ENCODE measurements at regions not wholly inside any gene's neighbourhood (a gene's known extent, or its start where the extent isn't known, plus 50 kb on each side); places are given as distances from the start of the nearest gene placed in this dataset.

DNA sequence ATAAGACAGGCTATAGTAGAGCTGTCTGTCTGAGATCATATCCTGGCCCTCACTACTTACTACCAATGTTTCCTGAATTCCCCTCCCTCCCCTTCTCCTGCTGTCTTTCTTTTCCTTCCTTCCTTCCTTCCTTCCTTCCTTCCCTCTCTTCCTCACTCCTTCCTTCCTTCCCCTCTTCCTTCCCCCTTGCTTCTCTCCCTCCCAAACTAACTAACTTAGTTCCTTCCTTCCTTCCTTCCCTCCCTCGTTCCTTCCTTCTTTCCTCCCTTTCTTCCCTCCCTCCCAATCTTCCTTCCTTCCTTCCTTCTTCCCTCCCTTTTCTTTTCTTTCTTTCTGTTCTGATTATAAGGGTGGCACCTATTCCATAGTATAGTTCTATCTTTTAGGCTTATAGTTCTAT is 150.0 kb upstream of the GDNF start:
- Histone ChIP-seq H3K27ac (ENCODE audit: low read depth, low read length, poor library complexity, severe bottlenecking) (no peak overlapping the region), H3K4me2 (ENCODE audit: low read length) (no peak overlapping the region), H3K4me3 (ENCODE audit: low read depth, low read length, poor library complexity, severe bottlenecking) (no peak overlapping the region), H3K79me2 (ENCODE audit: insufficient read depth, low read length) (no peaks in the 10 kb centered on the region), H3K9me2 (ENCODE audit: low read depth, low read length) (no peaks in the 10 kb centered on the region), H3K4me1 (ENCODE audit: insufficient read depth, low read length, severe bottlenecking) (no peaks in the 10 kb centered on the region), H2AFZ (ENCODE audit: low read length) (no peak overlapping the region), H4K20me1 (ENCODE audit: insufficient read depth, low read length) (no peaks in the 10 kb centered on the region), H3K36me3 (ENCODE audit: insufficient read depth, low read length) (no peaks in the 10 kb centered on the region), H3F3A (ENCODE audit: insufficient read depth, low read length) (no peaks in the 10 kb centered on the region), H3K9ac (ENCODE audit: low read length) (no peak overlapping the region), H3K27me3 (ENCODE audit: insufficient read depth, low read length) (no peaks in the 10 kb centered on the region), H3K9me3 (ENCODE audit: low read length) (no peaks in the 10 kb centered on the region)
- TF ChIP-seq EZH2 (IDR thresholded peaks at IDR 0.05; ENCODE audit: borderline replicate concordance, low read length): no peak
- TF ChIP-seq, protein P1, sequence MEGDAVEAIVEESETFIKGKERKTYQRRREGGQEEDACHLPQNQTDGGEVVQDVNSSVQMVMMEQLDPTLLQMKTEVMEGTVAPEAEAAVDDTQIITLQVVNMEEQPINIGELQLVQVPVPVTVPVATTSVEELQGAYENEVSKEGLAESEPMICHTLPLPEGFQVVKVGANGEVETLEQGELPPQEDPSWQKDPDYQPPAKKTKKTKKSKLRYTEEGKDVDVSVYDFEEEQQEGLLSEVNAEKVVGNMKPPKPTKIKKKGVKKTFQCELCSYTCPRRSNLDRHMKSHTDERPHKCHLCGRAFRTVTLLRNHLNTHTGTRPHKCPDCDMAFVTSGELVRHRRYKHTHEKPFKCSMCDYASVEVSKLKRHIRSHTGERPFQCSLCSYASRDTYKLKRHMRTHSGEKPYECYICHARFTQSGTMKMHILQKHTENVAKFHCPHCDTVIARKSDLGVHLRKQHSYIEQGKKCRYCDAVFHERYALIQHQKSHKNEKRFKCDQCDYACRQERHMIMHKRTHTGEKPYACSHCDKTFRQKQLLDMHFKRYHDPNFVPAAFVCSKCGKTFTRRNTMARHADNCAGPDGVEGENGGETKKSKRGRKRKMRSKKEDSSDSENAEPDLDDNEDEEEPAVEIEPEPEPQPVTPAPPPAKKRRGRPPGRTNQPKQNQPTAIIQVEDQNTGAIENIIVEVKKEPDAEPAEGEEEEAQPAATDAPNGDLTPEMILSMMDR (IDR thresholded peaks at IDR 0.05; ENCODE audit: low read length): no peak

DNA sequence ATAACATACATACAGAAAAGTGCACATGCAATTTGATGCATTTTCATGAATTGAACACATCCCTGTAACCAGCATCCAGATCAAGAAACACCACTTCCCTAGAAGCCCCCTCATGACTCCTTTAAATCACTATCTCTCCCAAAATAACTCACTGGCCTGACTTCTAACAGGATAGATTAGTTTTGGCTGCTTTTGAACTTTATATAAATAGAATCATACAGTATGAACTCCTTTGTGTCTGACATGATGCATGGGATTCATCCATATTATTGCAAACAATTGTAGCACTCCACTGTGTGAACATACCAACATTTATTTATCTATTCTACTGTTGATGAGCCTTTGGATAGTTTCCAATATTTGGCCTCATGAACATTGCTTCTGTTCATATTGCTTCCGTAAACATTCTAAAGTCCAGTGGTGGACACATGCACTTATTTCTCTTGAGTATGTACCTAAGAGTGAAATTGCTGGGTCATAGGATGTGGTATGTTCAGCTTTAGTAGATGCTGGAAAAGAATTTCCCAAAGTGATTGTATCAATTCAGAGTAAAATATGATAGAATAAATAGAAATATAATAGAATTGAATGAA is 148.7 kb upstream of the GDNF start:
- Histone ChIP-seq H3K9me3 (ENCODE audit: low read length) (no peaks in the 10 kb centered on the region), H3K9ac (ENCODE audit: low read length) (no peak overlapping the region), H3F3A (ENCODE audit: insufficient read depth, low read length) (no peaks in the 10 kb centered on the region), H3K27ac (ENCODE audit: low read depth, low read length, poor library complexity, severe bottlenecking) (no peak overlapping the region), H3K4me2 (ENCODE audit: low read length) (no peak overlapping the region), H4K20me1 (ENCODE audit: insufficient read depth, low read length) (no peaks in the 10 kb centered on the region), H3K27me3 (ENCODE audit: insufficient read depth, low read length) (no peaks in the 10 kb centered on the region), H2AFZ (ENCODE audit: low read length) (no peak overlapping the region), H3K4me3 (ENCODE audit: low read depth, low read length, poor library complexity, severe bottlenecking) (no peak overlapping the region), H3K9me2 (ENCODE audit: low read depth, low read length) (no peaks in the 10 kb centered on the region), H3K36me3 (ENCODE audit: insufficient read depth, low read length) (no peaks in the 10 kb centered on the region), H3K4me1 (ENCODE audit: insufficient read depth, low read length, severe bottlenecking) (no peaks in the 10 kb centered on the region), H3K79me2 (ENCODE audit: insufficient read depth, low read length) (no peaks in the 10 kb centered on the region)
- no peak for TF ChIP-seq EZH2 (IDR thresholded peaks at IDR 0.05; ENCODE audit: borderline replicate concordance, low read length)
- TF ChIP-seq, protein P1 (IDR thresholded peaks at IDR 0.05; ENCODE audit: low read length): no peak

DNA sequence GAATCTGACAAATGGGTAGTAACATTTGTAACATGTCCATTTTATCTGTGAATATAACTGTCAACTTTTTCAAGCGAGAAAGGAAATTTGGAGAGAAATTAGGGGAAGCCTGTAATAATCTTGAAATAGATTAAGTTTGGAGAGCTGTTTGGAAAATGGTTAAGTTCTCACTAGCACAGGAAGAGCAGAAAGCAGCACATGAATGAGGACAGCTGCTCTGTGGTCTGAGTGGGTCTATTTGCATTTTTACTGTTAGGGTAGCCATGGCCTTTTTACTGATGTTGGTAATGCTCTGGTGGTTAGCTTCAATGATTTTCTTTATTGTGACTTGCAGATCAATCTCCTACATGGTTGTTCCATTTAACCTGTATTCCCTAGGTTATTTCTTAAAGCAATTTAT is 144.5 kb upstream of the GDNF start:
- no peaks in the 10 kb centered on the region for H4K20me1 ChIP-seq (ENCODE audit: insufficient read depth, low read length)
- H3K4me1 ChIP-seq (ENCODE audit: insufficient read depth, low read length, severe bottlenecking): no peaks in the 10 kb centered on the region
- TF ChIP-seq, protein P1 (IDR thresholded peaks at IDR 0.05; ENCODE audit: low read length): no peak
- TF ChIP-seq EZH2 (IDR thresholded peaks at IDR 0.05; ENCODE audit: borderline replicate concordance, low read length): no peak
- no peaks in the 10 kb centered on the region for H3K9me2 ChIP-seq (ENCODE audit: low read depth, low read length)
- no peak overlapping the region for H2AFZ ChIP-seq (ENCODE audit: low read length)
- H3K36me3 ChIP-seq (ENCODE audit: insufficient read depth, low read length): no peaks in the 10 kb centered on the region
- no peak overlapping the region for H3K9ac ChIP-seq (ENCODE audit: low read length)
- H3F3A ChIP-seq (ENCODE audit: insufficient read depth, low read length): no peaks in the 10 kb centered on the region
- H3K27me3 ChIP-seq (ENCODE audit: insufficient read depth, low read length): no peaks in the 10 kb centered on the region
- no peak overlapping the region for H3K4me3 ChIP-seq (ENCODE audit: low read depth, low read length, poor library complexity, severe bottlenecking)
- no peaks in the 10 kb centered on the region for H3K9me3 ChIP-seq (ENCODE audit: low read length)
- H3K27ac ChIP-seq (ENCODE audit: low read depth, low read length, poor library complexity, severe bottlenecking): no peak overlapping the region
- H3K79me2 ChIP-seq (ENCODE audit: insufficient read depth, low read length): no peaks in the 10 kb centered on the region
- H3K4me2 ChIP-seq (ENCODE audit: low read length): no peak overlapping the region
